ENCODE measurements at regions not wholly inside any gene's neighbourhood (a gene's known extent, or its start where the extent isn't known, plus 50 kb on each side); places are given as distances from the start of the nearest gene placed in this dataset.

DNA sequence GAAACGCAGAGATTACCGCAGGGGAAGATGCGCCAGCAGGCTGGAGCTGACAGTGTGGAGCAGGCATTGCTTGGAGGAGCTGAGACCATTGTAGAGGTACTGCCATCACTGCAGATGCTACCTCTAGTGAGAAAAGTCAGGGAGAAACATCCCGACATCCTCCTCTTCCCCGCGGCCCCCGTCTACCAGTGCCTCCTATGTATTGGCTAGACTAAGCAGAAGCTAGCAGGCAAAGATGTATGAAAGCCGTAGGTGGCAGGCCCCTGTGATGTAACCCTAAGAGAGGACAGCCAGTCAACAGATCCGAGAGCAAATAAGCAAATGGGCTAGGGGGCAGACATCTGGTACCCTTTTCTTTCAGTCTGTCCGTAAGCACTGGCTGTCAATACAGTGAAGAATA, 115.5 kb upstream of the ACTBL2 start:
- DNase-seq (ENCODE audit: low spot score) = no peak
- TF ChIP-seq, protein P1, sequence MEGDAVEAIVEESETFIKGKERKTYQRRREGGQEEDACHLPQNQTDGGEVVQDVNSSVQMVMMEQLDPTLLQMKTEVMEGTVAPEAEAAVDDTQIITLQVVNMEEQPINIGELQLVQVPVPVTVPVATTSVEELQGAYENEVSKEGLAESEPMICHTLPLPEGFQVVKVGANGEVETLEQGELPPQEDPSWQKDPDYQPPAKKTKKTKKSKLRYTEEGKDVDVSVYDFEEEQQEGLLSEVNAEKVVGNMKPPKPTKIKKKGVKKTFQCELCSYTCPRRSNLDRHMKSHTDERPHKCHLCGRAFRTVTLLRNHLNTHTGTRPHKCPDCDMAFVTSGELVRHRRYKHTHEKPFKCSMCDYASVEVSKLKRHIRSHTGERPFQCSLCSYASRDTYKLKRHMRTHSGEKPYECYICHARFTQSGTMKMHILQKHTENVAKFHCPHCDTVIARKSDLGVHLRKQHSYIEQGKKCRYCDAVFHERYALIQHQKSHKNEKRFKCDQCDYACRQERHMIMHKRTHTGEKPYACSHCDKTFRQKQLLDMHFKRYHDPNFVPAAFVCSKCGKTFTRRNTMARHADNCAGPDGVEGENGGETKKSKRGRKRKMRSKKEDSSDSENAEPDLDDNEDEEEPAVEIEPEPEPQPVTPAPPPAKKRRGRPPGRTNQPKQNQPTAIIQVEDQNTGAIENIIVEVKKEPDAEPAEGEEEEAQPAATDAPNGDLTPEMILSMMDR (IDR thresholded peaks at IDR 0.05; ENCODE audit: extremely low read depth, missing control alignments) = no peak

DNA sequence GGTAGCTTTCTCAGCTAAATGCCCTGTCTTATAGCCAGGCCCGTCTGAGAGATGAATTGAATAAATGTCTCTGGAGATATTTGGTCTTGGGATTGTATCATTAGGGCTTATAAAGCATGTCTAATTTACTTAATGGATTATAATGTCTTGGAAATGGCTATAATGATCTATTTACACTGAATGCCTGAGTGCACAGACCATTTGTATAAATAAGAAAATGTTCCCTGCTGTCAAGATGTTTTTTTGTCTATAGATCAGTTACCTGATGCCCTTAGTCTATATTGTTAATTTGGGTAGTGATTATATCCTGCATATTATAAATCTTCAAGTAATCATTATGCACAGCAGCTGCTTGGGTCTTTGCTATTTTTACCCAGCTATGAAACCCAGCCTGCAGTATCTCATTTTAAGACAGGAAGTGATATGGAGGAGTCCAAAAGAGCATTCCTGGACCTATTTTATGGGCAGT, 112.9 kb upstream of the ACTBL2 start:
- DNase-seq (ENCODE audit: low spot score) = no peak
- TF ChIP-seq, protein P1 (IDR thresholded peaks at IDR 0.05; ENCODE audit: extremely low read depth, missing control alignments) = no peak

DNA sequence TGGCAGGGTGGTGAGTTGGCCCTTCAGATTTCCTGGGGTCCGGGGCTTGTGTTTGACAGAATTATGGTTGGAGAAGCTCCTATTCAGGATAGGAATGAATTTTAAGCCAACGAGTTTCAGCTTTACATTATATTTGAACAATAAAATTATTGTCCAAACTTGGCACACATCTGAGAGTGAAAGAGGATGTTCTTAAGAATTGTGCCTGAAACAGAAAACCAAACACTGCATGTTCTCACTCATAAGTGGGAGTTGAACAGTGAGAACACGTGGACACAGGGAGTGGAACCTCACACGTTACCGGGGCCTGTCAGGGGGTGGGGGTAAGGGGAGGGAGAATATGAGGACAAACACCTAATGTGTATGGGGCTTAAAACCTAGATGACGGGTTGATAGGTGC, 111.8 kb upstream of the ACTBL2 start:
- TF ChIP-seq, protein P1 (IDR thresholded peaks at IDR 0.05; ENCODE audit: extremely low read depth, missing control alignments) = no peak
- no peak for DNase-seq (ENCODE audit: low spot score)

DNA sequence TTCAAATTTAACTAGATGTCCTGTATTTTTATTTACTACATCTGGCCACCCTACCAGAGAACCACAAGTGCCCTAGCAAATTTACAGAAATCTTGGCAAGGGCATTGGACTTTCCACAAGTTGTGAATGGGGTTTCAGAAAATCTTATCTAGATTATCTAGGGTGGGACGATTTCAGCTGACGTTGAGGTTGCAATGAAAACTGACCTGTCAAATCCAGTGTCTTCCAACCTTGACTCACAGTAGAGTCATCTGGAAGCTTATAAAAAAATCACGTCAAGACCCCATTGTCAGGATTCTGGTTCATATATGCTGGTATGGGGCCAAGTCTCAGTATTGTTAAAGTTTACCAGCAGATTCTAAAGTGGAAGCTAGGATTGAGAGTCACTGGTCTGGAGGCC, 109.6 kb upstream of the ACTBL2 start:
- no peak for DNase-seq (ENCODE audit: low spot score)
- TF ChIP-seq, protein P1 (IDR thresholded peaks at IDR 0.05; ENCODE audit: extremely low read depth, missing control alignments) = no peak

DNA sequence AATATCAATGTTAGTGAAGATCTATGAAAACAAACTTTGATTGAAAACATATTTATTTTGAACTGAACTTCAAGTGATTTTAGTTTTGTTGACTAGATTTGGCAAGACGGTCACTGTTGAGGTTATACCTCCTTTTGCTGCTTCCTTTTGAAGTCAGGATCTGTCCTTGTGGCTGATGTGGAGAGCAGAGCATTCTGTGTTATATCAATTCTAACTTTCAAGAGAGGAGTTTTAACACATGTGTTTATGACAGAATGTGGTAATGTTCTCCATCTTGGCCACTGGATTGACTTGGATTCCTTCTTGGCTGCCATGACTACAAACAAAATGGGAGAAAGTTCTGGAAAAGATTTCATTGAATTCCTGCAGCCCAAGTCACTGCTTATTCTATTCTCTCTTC, 104.0 kb upstream of the ACTBL2 start:
- TF ChIP-seq, protein P1 (IDR thresholded peaks at IDR 0.05; ENCODE audit: extremely low read depth, missing control alignments) = no peak
- no peak for DNase-seq (ENCODE audit: low spot score)

DNA sequence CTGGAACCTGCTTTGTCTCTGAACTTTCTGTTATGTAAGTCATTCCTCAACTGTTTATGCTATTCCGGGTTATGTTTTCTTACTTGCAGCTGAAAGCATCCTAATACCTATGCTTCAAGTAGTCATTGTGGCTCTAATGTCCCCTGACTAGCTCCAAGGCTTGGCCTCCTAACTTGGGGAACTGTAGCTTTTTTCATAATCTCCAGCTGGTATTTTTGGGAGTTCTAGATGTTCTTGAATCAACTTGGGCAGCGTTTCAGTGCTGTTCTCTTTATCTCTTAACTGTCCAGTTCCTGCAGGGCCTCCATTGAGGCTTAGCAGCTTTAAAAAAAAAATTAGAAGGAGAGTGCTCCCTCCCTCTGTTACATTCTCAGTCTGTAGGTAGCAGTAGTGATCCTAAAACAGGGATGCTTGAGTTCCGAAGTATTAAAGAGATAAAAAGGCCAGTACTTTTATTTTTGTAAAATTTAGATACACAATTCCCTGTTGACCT, 100.0 kb upstream of the ACTBL2 start:
- TF ChIP-seq, protein P1 (IDR thresholded peaks at IDR 0.05; ENCODE audit: extremely low read depth, missing control alignments) = no peak

DNA sequence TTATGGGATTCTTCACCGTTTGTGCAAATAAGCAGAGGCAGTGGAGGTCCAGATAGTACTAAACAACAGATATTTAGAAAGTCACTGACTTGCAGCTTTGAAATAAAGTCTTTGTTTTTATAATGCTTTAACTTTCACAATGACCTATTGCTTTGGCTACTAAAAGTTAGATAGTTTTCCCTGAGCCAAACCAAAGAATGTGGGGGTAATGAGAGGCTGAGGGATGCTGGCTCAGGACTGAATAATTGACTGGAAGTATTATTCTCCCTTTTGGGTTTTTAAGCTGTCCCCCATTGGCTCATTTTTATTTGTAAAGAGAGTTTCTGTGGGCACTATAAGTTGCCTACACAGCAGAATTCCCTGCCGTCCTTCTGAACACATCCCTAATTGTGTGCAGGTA, 99.2 kb upstream of the ACTBL2 start:
- TF ChIP-seq, protein P1 (IDR thresholded peaks at IDR 0.05; ENCODE audit: extremely low read depth, missing control alignments) = no peak
- no peak for DNase-seq (ENCODE audit: low spot score)

More for the DNA sequence above, 100.0 kb upstream of the ACTBL2 start:
- DNase-seq (ENCODE audit: low spot score) = no peak

Measured in GM20000 (cell line).